Stomach (tissue), 4 donors: ENCODE measurements at regions not wholly inside any gene's neighbourhood (a gene's known extent, or its start where the extent isn't known, plus 50 kb on each side); places are given as distances from the start of the nearest gene placed in this dataset.

Source experiments
- EP300 ChIP-seq: sonication (generic); formaldehyde crosslinking; IDR thresholded peaks from one replicate; pipeline ENCODE4 v1.6.1; 2017; ENCODE audit warnings: antibody characterized with exemption
- POLR2A ChIP-seq, 4 donors: fragments of 450-650 bp; IDR thresholded peaks; one replicate each; pipeline ENCODE4 v1.6.1; 2016; ENCODE audit warnings: antibody characterized with exemption in 4 of 4, control low read depth in 2 of 4, mild to moderate bottlenecking in 1 of 4, moderate library complexity in 1 of 4
- POLR2AphosphoS5 ChIP-seq, 3 donors: sonication (generic); formaldehyde crosslinking; IDR thresholded peaks; one replicate each; pipeline ENCODE4 v1.6.1; 2016; ENCODE audit warnings: antibody characterized with exemption in 3 of 3
- TF ChIP-seq, protein P1 (sequence below), 7 experiments: fragments of 450-650 bp in 4 of 7; fragments of 200-600 bp in 3 of 7; sonication (generic) in 3 of 7; IDR thresholded peaks; one replicate each; pipeline ENCODE4 v1.5.1; 2016 to 2019; ENCODE audit warnings: antibody characterized with exemption in 7 of 7, control low read depth in 2 of 7, mild to moderate bottlenecking in 1 of 7

DNA sequence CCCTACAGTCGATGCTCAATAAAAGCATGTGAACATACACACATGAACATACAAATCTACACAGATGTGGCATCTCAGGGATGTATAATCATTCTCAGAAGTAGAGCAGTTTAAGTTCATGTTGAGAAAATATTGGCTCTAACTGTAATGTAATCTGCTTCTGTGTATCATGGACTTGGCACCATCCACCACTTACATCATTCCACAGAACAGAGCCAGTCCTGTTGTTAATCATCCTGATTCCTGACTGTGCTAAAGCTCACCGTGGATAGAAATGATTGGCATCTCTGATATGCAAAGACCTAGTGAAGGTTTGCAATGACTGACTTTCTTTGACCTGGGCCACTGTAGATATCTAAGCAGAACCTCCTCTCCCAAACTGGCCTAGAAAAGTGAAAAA lies 1141.3 kb downstream of the BCL11B start:
- TF ChIP-seq, protein P1, sequence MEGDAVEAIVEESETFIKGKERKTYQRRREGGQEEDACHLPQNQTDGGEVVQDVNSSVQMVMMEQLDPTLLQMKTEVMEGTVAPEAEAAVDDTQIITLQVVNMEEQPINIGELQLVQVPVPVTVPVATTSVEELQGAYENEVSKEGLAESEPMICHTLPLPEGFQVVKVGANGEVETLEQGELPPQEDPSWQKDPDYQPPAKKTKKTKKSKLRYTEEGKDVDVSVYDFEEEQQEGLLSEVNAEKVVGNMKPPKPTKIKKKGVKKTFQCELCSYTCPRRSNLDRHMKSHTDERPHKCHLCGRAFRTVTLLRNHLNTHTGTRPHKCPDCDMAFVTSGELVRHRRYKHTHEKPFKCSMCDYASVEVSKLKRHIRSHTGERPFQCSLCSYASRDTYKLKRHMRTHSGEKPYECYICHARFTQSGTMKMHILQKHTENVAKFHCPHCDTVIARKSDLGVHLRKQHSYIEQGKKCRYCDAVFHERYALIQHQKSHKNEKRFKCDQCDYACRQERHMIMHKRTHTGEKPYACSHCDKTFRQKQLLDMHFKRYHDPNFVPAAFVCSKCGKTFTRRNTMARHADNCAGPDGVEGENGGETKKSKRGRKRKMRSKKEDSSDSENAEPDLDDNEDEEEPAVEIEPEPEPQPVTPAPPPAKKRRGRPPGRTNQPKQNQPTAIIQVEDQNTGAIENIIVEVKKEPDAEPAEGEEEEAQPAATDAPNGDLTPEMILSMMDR (IDR thresholded peaks at IDR 0.05) = no peak
- TF ChIP-seq POLR2A (IDR thresholded peaks at IDR 0.05) (no peak), EP300 (no peak), POLR2AphosphoS5 (IDR thresholded peaks at IDR 0.05) (no peak)
